ENCODE measurements at regions not wholly inside any gene's neighbourhood (a gene's known extent, or its start where the extent isn't known, plus 50 kb on each side); places are given as distances from the start of the nearest gene placed in this dataset.

DNA sequence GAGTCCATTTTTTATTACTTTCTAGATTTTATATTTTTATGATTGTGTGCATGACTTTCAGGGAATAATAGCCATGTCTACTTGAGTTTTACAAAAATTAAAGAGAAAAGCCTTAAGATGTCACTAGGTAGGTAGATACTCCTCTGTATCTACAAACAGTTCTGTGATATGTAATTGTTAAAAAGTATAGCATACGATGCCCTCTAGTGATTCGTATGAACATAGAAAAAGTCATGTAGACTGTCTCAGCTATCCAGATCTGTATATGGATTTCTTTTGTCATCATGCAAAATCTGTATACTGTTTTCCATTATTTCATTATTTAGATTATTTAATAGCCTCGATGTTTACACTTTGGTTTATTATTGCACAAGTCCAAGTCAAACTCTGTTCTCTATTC lies 856.6 kb downstream of the CENPC start:
- TF ChIP-seq, protein P1, sequence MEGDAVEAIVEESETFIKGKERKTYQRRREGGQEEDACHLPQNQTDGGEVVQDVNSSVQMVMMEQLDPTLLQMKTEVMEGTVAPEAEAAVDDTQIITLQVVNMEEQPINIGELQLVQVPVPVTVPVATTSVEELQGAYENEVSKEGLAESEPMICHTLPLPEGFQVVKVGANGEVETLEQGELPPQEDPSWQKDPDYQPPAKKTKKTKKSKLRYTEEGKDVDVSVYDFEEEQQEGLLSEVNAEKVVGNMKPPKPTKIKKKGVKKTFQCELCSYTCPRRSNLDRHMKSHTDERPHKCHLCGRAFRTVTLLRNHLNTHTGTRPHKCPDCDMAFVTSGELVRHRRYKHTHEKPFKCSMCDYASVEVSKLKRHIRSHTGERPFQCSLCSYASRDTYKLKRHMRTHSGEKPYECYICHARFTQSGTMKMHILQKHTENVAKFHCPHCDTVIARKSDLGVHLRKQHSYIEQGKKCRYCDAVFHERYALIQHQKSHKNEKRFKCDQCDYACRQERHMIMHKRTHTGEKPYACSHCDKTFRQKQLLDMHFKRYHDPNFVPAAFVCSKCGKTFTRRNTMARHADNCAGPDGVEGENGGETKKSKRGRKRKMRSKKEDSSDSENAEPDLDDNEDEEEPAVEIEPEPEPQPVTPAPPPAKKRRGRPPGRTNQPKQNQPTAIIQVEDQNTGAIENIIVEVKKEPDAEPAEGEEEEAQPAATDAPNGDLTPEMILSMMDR (IDR thresholded peaks at IDR 0.05), result no peak
- no peak for TF ChIP-seq POLR2A (IDR thresholded peaks at IDR 0.05; ENCODE audit: low read depth)

Data from esophagus muscularis mucosa (tissue), 3 donors.